Activated T-cell treated with anti-CD3 and anti-CD28 coated beads for 24 hours (primary cell): ENCODE measurements at regions not wholly inside any gene's neighbourhood (a gene's known extent, or its start where the extent isn't known, plus 50 kb on each side); places are given as distances from the start of the nearest gene placed in this dataset.

ENCODE experiments used
- DNase-seq: peaks from one replicate; pipeline ENCODE4 v3.0.0-alpha.2; 2020; ENCODE audit warnings: low read depth

DNA sequence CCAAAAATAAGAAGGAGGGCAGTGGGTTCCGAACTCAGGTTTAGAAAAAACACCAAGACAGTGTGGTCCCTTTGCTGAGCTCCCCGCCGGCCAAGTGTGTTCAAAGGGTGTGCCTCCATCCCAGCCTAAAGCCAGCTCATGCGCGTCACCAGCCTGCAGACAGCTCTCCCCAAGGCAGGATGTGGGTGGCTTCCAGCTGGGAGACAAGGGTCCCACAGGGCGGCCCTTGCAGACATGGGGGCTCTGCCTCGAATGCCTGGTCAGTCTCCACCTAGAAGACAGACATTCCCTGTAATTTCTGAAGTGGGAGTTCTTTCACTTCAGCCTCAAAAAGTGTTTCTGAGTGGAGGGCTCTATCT is 135.8 kb upstream of the GPC1 start:
- no peak for DNase-seq

DNA sequence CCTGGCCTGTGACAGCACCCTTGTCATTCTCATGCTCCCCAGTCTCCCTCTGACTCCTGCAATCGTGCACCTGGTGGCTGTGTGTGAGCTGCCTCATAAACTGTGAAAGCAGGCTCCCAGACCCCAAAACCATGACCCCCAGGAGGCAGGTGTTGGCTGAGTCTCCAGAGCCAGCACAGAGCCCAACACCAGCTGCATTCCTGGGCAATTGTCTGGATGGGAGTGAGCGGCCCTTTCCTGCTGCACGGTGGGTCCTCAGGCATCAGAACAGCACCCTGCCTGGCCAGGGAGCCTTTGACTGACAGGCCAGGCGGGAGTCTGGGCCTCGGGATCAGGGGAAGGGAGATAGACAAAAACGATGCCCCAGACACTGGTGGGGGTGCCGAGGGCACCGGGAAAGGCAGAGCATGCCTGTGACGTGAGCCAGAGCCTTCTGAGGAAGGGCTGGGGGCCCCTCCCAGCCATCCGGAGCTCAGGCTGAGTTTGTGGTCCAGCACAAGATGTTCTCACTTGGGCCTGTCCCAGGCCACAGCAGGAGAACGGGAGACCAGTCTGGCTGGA is 135.1 kb upstream of the GPC1 start:
- DNase-seq: no peak

DNA sequence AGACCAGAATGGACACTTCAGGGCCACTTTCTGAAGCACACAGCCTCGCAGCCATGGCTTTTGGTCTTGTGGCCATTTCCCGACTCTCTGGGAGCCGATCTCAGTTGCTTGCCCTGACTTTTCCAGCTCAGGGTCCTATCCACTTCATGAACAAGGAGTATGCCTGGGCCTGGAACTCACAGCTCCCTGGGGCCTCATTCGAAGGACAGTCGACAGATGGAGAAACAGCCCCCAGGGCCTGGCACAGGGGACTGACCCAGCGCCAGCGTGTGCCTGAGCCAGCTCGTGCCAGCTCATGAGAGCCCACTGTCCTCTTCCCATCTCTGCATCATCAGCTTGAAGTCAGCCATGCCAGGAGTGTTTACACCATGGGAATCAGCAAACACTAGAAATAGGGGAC is 134.6 kb upstream of the GPC1 start:
- no peak for DNase-seq

DNA sequence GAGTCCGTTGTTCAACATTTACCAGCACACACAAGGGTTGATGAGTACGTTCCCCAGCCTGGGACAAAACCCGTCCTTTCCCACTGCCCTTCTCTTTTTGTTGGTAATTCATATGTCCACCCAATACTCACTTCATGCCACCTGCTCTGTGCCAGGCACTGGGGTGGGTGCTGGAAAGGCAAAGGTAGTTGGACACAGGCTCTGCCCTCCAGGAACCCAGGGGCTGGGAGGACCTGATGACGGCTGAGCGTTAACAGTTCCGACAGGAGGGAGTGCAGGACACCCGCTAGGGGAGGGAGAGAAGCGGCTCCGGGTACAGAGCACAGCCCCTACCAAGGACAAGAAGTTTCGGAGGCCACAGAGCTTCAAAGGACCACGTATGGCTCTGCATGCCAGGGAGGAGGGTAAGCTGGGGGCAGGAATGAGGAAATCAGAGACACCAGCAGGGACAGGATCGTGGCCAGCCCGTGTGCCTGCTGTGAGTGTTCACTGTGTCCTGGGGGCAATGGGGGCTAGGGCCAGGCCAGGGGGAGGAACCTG is 134.1 kb upstream of the GPC1 start:
- DNase-seq: no peak

DNA sequence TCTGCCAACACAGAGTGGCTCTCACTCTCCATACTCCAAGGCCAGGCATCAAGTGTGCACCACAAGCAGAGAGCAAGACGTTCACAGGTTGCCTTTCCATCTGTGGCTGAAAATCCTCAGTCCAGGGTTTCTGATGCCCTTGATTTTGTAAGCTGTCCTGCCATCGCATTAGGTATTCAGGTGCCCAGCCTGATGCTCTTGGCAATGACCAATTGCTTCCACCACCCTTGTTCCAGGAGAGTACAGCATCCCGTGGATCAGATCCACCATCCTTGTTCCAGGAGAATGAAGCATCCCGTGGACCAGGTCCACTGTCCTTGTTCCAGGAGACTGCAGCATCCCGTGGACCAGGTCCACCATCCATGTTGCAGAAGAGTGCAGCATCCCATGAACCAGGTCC is 133.4 kb upstream of the GPC1 start:
- DNase-seq: no peak

DNA sequence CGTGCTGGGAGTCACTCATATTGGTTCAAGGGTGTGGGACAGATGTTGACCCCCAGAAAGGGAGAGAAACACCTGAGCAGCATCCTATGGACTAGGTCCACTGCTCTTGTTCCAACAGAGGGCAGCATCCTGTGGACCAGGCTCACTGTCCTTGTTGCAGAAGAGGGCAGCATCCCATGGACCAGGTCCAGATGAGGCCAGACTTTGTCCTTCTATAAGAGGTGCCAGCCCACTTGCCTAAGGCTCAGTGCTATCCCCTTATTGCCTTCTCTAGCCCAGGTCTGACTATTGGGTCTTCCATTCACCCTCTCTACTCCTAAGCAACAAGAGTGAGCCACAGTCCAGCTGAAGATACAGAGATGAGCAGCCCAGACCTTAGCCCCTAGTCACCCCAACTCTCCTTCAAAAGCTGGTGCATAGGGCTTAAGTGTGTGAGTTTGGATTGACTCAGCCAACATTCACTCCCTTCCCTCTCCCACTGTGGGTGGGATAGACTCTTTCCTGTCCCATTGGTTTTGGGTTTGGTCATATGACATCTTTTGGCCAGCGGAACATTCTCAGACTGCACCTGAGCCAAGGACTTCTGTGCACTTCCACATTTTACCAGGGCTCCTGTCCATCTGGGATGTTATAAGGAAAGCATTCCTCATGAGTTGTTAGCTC is 132.4 kb upstream of the GPC1 start:
- no peak for DNase-seq

DNA sequence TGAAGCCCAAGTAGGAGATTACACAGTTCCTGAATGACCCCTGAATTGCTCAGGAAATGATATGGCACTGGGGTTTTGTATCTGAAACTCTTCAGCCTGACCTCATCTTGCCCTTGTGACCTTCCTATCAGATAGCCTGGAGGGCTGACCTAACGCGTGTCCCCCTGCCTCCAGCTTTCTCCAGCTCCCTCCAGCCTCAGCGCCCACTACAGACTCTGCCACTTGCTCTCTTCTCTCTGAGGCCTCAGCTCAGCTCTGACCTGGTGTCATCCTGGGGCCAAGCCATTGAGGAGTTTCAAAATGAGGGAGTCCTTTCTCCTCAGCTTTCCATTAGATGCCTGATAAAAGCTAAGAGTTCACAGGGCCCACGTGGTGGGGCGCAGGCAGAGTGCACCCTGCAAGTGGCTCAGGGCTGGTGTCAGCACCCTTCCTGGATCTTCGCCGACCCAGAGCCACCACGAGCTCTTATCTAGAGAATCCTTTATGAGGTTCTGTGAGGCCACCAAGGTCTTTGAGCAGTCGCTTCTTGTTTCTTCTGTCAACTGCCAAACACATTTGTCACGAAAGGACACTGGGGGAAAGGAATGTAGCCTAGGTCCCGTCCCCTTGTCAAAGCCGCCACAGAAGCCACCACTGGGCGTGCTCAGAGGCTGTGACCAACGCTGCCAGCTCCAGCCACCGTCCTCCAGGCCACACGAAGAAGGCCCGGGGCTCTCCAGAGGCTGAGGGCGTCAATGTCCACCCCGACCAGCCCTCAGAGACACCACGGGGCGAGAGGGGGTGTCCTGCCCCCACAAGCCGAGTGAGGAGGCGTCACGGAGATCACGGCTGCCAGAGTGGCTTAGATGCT is 131.3 kb upstream of the GPC1 start:
- no peak for DNase-seq

DNA sequence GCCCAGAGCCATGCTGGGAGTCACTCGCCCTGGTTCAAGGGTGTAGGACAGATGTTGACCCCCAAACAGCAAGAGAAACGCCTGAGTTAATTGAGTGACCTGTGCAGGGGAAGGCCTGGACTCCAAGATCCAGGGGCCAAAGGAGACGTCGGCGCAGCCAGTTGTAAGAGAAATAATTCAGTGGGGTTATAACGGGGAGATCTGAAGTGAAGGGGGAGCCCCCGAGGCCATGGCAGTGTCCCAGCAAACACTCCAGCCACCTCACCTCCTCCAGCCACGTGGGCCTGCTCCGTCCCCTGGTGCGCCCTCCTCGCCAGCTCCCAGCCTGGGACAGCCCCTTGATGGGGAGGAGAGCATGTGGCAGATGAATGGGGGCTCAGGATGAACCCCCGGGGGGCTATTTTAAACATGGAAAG is 130.7 kb upstream of the GPC1 start:
- DNase-seq: no peak

DNA sequence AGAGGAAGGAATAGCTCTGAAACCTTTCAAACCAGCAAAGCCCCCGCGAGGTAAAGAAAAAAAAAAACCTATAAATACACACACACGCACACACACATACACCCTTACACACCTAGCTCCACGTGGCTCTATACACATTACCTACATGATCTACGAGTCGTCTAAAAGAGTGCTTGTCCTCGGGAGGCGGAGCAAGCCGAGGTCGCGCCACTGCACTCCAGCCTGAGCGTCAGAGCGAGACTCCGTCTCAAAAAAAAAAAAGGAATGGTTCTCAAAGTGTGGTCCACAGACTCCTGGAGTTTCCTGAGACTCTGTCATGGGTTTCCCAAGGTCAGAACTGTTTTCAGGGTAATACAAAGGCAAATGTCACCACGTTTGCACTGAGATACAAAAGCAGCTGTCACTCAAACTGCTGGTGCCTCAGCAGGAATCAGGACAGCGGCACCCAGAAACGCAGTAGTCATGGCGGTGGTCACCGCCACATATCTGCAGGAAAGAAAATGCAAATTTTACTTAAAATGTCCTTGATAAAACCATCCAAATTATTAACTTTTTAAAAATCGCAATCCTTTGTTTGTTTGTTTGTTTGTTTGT is 130.0 kb upstream of the GPC1 start:
- DNase-seq: no peak

DNA sequence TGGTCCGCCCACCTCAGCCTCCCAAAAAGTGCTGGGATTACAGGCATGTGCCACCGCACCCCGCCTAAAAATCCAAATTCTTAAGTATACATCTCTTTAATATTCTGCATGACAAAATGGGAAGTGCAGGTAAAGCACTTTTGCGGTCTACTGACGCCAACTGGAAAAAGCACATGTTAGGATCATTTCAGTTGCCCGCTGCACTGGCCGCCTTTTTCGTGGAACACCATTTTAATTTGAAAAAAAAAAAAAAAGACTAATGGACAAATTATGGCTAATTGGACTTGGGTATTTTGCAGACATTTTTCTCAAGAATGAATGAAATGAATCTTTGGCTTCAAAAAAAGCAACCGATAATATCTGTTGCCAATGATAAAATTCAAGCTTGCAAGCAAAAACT is 129.3 kb upstream of the GPC1 start:
- no peak for DNase-seq

DNA sequence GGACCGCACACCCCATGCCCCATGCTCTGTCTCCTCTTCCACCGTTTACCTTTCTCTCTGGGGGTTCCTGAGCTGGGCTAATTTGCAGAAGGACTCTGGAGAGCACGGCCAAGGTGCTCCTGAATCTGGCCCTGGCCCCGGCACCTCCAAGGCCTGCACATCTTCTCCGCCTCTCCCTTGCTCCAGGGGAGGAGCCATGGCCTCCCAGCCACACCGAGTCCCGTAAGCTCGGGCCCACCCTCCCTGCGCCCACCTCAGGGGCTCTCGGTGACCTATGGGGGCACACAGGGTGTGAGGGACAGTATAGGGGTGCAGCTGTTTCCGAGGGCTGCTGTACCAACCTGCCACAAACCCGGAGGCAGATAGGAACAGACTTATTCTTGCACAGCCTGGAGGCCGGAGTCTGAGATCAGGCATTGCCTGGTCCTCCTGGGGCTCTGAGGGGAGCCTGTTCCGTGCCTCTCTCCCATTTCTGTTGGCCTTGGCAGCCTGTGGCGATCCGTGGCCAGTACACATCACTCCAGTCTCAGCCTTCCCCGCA is 127.3 kb upstream of the GPC1 start:
- no peak for DNase-seq

DNA sequence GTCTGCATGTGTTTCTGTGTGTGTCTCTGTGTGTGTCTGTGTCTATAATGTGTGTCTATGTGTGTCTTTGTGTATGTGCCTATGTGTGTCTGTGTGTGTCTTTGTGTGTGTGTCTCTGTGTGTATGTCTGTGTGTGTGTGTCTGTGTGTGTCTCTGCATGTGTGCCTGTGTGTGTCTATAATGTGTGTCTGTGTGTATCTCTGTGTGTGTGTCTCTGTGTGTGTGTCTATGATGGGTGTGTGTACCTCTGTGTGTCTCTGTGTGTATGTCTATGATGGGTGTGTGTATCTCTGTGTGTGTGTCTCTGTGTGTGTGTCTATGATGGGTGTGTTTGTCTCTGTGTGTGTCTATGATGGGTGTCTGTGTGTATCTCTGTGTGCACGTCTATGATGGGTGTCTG is 126.2 kb upstream of the GPC1 start:
- no peak for DNase-seq

DNA sequence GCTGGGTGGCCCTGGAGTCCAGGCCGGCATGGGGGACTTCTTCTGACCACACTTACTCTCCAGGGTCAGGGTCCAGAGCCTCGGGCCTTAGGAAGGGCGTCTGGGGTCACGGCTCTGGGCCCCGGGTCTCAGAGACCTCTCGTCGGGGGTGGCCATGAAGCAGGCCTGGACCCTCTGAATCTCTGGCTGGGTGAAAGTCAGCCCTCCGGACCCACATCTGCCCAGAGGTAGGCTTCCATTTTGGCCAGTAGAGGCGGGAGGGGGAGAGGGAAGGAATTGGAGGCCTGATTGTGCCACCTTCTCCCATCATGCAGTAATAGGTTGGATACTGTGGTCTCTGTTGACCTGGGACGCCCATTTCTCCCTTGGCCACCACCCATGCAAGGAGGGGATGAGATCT is 125.3 kb upstream of the GPC1 start:
- no peak for DNase-seq

DNA sequence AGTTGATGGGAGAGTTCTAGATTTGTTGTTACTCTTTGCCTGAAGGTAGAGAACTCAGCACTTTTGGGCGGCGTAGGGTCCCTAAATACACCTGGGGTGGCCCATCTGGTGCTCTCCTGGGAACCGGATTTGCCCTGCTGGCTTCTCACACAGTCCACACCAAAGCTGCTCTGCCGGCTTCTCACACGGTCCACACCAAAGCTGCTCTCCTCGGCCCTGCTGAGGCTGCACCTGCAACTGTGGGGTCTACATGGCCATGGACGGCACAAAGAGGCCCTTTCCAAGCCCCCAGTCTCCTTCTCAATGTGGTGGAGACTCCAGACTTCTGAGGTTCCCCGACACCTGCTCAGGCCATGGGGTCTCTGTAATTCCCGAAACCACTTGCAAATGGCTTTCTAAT is 124.8 kb upstream of the GPC1 start:
- DNase-seq: no peak

DNA sequence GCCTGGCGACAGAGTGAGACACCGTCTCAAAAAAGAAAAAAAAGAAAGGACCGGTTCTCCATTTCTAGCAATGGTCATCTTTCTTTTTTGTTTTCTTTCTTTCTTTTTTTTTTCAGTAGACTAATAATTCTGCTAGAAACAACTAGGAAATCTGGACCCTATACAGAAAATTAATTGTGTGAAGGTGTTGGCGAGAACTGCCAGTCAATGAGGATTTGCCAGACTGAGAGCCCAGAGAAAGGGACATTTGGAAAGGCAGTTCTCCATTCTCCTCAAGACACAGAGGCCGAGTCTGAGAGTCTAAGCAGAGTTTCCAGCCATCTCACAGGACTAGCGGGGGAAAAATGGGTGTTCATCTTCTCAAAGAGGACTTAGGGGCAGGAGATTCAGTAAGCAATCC is 123.6 kb upstream of the GPC1 start:
- no peak for DNase-seq

DNA sequence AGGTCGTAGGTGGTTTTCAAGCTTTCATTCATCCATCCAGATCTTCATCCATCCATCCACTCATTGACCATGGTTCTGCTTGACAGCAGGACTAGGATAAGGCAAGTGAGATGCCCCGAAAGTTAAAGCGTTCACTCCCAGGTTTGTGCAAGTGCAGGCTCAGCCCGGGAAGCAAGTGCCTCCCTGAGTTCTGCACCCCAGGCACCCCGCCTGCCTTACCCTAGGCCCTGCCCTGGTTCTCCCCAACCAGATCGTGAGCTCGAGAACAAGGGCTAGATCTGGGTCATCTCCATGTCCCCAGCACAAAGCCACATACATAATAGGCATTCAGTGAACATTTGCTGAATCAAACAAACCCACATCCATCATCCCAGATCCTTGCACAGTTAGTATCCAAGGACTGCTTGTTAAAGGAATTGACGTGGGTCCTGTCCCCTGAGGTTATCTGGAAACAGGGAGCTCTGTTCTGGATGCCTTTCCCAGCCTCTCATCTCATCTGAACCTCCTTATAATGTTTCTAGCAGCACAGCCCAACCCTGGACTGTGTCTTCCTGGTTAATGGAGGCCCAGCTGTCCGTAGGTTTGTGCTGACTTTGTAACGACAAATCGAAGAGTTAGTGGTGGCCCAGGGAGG is 116.1 kb upstream of the GPC1 start:
- no peak for DNase-seq

DNA sequence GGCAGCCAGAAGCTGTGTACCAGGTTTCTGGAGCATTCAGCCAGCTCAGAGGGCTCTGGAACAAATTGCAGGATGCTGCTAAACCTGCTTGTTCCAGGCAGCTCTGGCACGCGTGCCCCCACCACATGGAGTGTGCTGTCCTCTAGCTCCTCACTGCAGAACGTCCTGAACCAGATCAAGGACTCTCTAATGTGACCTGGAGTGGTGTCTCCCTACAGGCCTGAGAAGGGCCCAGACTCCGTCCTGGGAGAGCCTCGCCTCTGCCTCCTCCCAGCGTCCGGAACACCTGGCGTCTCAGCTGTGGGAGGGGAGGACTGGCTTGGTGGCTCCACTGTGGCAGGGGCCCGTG is 115.6 kb upstream of the GPC1 start:
- no peak for DNase-seq

DNA sequence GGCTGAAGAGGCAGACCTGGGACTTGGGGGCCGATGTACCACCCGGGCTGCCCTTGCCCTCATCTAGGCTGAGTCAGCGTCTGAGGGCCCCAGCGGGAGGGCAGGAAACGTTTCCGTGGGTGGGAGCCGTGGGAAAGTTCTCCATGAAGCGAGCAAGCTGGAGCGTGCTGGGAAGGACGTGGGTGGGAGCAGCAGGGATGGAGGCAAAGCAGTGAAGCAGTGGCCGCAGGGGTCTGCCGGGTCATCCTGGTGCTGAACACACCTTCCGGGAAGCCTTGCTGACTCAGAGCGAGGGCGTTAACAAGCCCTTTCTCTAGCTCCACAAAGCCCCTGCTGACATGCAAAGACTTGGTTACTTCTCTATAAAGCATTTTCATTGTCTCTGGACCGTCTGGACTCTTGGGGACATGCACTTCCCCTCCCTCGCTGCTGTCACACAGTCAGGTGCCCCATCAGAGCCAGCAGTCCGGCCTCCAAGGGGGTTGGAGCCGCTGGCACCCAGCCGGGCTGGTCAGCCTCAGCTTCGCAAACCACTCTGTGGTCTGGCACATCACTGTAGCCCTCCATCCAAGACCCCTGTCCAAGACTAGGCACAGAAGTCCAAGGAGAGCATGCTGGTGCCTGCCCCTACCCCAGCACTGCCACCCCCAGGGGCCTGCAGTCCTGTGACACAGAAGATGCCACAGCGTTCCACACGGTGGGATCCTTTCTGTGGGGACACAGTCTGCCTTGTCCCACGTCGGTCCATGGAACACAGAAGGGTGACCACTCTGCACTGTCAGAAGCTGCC is 115.1 kb upstream of the GPC1 start:
- DNase-seq: no peak

DNA sequence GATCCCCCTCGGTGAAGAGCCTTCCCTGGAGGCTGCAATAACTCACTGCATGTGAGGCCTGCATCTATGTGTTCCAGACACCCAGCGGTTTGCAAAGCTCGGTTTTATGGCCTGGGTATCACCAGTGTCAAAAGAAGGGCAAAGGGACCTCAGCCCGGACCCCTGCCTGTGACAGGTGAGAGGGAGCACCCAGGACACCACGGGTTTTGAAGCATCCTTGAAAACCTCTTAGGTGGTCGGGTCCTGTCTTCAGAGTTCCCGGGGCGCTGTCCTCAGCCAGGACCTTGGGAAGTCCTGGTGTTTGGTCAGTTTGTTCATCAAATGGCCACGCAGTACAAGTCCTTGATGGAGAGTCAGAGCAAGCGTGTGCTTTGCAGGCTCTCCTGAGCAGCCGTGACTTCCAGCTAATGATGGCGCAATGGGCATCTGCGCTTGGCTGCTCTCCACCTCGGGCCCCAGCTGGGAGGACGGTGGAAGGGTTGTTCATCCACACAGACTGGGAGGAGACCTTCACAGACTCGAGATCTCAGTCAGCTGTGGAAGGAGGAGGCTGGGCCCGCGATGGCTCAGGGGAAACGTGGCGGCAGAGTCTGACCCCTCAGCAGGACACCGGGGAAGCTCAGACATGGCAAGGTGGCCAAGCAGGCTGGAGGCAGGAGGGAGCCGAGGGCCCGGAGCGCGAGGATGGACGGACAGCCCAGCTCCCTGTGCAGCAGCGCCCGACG is 113.1 kb upstream of the GPC1 start:
- no peak for DNase-seq

DNA sequence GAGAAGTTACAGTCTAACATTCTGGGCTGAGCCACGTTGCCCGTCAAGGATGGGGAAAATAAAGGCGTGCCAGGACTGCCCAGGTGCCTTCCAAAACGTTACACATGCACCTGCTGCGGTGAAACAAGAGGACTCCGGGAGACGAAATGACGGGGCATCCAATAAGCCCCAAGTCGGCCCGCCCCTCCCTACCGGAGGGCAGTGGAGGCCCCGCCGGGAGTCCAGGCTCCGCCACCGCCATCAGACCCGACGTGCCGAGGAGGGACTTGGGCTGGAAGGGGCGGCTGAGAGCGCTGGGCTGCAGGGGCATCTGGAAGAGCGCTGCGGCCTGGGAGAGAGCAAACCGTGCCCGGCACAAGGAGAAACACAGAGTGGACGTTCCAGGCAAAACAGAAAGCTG is 112.5 kb upstream of the GPC1 start:
- no peak for DNase-seq
